ENCODE measurements at regions not wholly inside any gene's neighbourhood (a gene's known extent, or its start where the extent isn't known, plus 50 kb on each side); places are given as distances from the start of the nearest gene placed in this dataset.

GRCh38 chr11:122304973-122305372, 189.0 kb upstream of the BLID start:
- TF ChIP-seq CTCF (conservative IDR thresholded peaks at IDR 0.05; ENCODE audit: low read length) (no peak), EZH2phosphoT487 (IDR thresholded peaks at IDR 0.05; ENCODE audit: borderline replicate concordance) (no peak)

Data from Loucy (cell line).